ENCODE measurements at regions not wholly inside any gene's neighbourhood (a gene's known extent, or its start where the extent isn't known, plus 50 kb on each side); places are given as distances from the start of the nearest gene placed in this dataset.

GRCh38 chr2:236724200-236724599 is 154.6 kb downstream of the ACKR3 start:
- H3K9me3 ChIP-seq (ENCODE audit: control insufficient read depth, low read length) = no peaks in the 10 kb centered on the region
- ATAC-seq (no peak), DNase-seq (no peak)
- H3K4me3 ChIP-seq (ENCODE audit: low read length) = no peak overlapping the region
- H3K27me3 ChIP-seq (ENCODE audit: control insufficient read depth, insufficient read depth) = no peaks in the 10 kb centered on the region
- H3K27ac ChIP-seq (ENCODE audit: low read length) = no peak overlapping the region
- intact Hi-C loops (cut with DNase I) = no loop called here
- 93% methylated on average over 6 of the region's 6 CpGs for WGBS
- no peaks in the 10 kb centered on the region for H3K4me1 ChIP-seq (ENCODE audit: control insufficient read depth, insufficient read depth, low read length)

GRCh38 chr2:236726701-236727450 is 157.3 kb downstream of the ACKR3 start:
- Histone ChIP-seq H3K27me3 (ENCODE audit: control insufficient read depth, insufficient read depth) (no peaks in the 10 kb centered on the region), H3K4me3 (ENCODE audit: low read length) (no peak overlapping the region), H3K4me1 (ENCODE audit: control insufficient read depth, insufficient read depth, low read length) (peaks cover 3% of the 10 kb centered on the region), H3K27ac (ENCODE audit: low read length) (no peak overlapping the region), H3K9me3 (ENCODE audit: control insufficient read depth, low read length) (no peaks in the 10 kb centered on the region)
- ATAC-seq (no peak), DNase-seq (no peak)
- WGBS = 92% methylated on average over 20 of the region's 20 CpGs
- intact Hi-C loops (cut with DNase I) = no loop called here

- ATAC-seq (no peak), DNase-seq (no peak)
- Histone ChIP-seq H3K4me1 (ENCODE audit: control insufficient read depth, insufficient read depth, low read length) (peaks cover 9% of the 10 kb centered on the region), H3K9me3 (ENCODE audit: control insufficient read depth, low read length) (no peaks in the 10 kb centered on the region), H3K27ac (ENCODE audit: low read length) (no peak overlapping the region), H3K4me3 (ENCODE audit: low read length) (no peak overlapping the region), H3K27me3 (ENCODE audit: control insufficient read depth, insufficient read depth) (no peaks in the 10 kb centered on the region)
- 87% methylated on average over 13 of the region's 13 CpGs for WGBS
- intact Hi-C loops (cut with DNase I) = no loop called here
These were observed 159.5 kb downstream of the ACKR3 start for GRCh38 chr2:236728916-236729670.

- no peak overlapping the region for H3K4me3 ChIP-seq (ENCODE audit: low read length)
- peaks cover 9% of the 10 kb centered on the region for H3K4me1 ChIP-seq (ENCODE audit: control insufficient read depth, insufficient read depth, low read length)
- ATAC-seq = no peak
- no peaks in the 10 kb centered on the region for H3K27me3 ChIP-seq (ENCODE audit: control insufficient read depth, insufficient read depth)
- WGBS = 84% methylated on average over 10 of the region's 10 CpGs
- intact Hi-C loops (cut with DNase I) = no loop called here
- H3K27ac ChIP-seq (ENCODE audit: low read length) = no peak overlapping the region
- no peak for DNase-seq
- no peaks in the 10 kb centered on the region for H3K9me3 ChIP-seq (ENCODE audit: control insufficient read depth, low read length)
These were observed 160.8 kb downstream of the ACKR3 start for GRCh38 chr2:236730393-236730792.

- 53% methylated on average over 12 of the region's 12 CpGs for WGBS
- H3K4me3 ChIP-seq (ENCODE audit: low read length) = no peak overlapping the region
- no peaks in the 10 kb centered on the region for H3K27me3 ChIP-seq (ENCODE audit: control insufficient read depth, insufficient read depth)
- peaks cover 9% of the 10 kb centered on the region for H3K4me1 ChIP-seq (ENCODE audit: control insufficient read depth, insufficient read depth, low read length)
- H3K9me3 ChIP-seq (ENCODE audit: control insufficient read depth, low read length) = no peaks in the 10 kb centered on the region
- intact Hi-C loops (cut with DNase I) = no loop called here
- DNase-seq (peak; percentile 84 to 92 (median 86)), ATAC-seq (peak; percentile 93 to 95)
- peak overlapping the region; percentile 28 for H3K27ac ChIP-seq (ENCODE audit: low read length)
These were observed 162.3 kb downstream of the ACKR3 start for GRCh38 chr2:236731767-236732580.

GRCh38 chr2:236733156-236733555 is 163.5 kb downstream of the ACKR3 start:
- Histone ChIP-seq H3K4me1 (ENCODE audit: control insufficient read depth, insufficient read depth, low read length) (peaks cover 9% of the 10 kb centered on the region), H3K9me3 (ENCODE audit: control insufficient read depth, low read length) (no peaks in the 10 kb centered on the region), H3K27me3 (ENCODE audit: control insufficient read depth, insufficient read depth) (no peaks in the 10 kb centered on the region), H3K27ac (ENCODE audit: low read length) (no peak overlapping the region), H3K4me3 (ENCODE audit: low read length) (no peak overlapping the region)
- WGBS = 49% methylated on average over 3 of the region's 3 CpGs
- intact Hi-C loops (cut with DNase I) = no loop called here
- peak in 1 of 2 donors; percentile 31 for ATAC-seq
- DNase-seq = peak in 1 of 3 donors; percentile 56

- Histone ChIP-seq H3K4me1 (ENCODE audit: control insufficient read depth, insufficient read depth, low read length) (peaks cover 9% of the 10 kb centered on the region), H3K27me3 (ENCODE audit: control insufficient read depth, insufficient read depth) (no peaks in the 10 kb centered on the region), H3K27ac (ENCODE audit: low read length) (no peak overlapping the region), H3K9me3 (ENCODE audit: control insufficient read depth, low read length) (no peaks in the 10 kb centered on the region), H3K4me3 (ENCODE audit: low read length) (no peak overlapping the region)
- DNase-seq = no peak
- ATAC-seq = no peak
- intact Hi-C loops (cut with DNase I) = no loop called here
- 79% methylated on average over 6 of the region's 6 CpGs for WGBS
These were observed 166.2 kb downstream of the ACKR3 start for GRCh38 chr2:236735825-236736238.

- 90% methylated on average over 4 of the region's 4 CpGs for WGBS
- Histone ChIP-seq H3K4me3 (ENCODE audit: low read length) (no peak overlapping the region), H3K27ac (ENCODE audit: low read length) (no peak overlapping the region), H3K9me3 (ENCODE audit: control insufficient read depth, low read length) (no peaks in the 10 kb centered on the region), H3K27me3 (ENCODE audit: control insufficient read depth, insufficient read depth) (no peaks in the 10 kb centered on the region), H3K4me1 (ENCODE audit: control insufficient read depth, insufficient read depth, low read length) (no peaks in the 10 kb centered on the region)
- no peak for DNase-seq
- intact Hi-C loops (cut with DNase I) = no loop called here
- ATAC-seq = no peak
These were observed 168.4 kb downstream of the ACKR3 start for GRCh38 chr2:236738030-236738429.

GRCh38 chr2:236738896-236739295 is 169.3 kb downstream of the ACKR3 start:
- 94% methylated on average over 2 of the region's 2 CpGs for WGBS
- intact Hi-C loops (cut with DNase I) = no loop called here
- no peaks in the 10 kb centered on the region for H3K27me3 ChIP-seq (ENCODE audit: control insufficient read depth, insufficient read depth)
- no peak for DNase-seq
- no peak overlapping the region for H3K27ac ChIP-seq (ENCODE audit: low read length)
- no peaks in the 10 kb centered on the region for H3K9me3 ChIP-seq (ENCODE audit: control insufficient read depth, low read length)
- ATAC-seq = no peak
- H3K4me3 ChIP-seq (ENCODE audit: low read length) = no peak overlapping the region
- no peaks in the 10 kb centered on the region for H3K4me1 ChIP-seq (ENCODE audit: control insufficient read depth, insufficient read depth, low read length)

GRCh38 chr2:236739663-236740062 is 170.0 kb downstream of the ACKR3 start:
- intact Hi-C loops (cut with DNase I) = no loop called here
- H3K27ac ChIP-seq (ENCODE audit: low read length) = no peak overlapping the region
- DNase-seq (no peak), ATAC-seq (no peak)
- H3K4me3 ChIP-seq (ENCODE audit: low read length) = no peak overlapping the region
- H3K27me3 ChIP-seq (ENCODE audit: control insufficient read depth, insufficient read depth) = no peaks in the 10 kb centered on the region
- no peaks in the 10 kb centered on the region for H3K4me1 ChIP-seq (ENCODE audit: control insufficient read depth, insufficient read depth, low read length)
- H3K9me3 ChIP-seq (ENCODE audit: control insufficient read depth, low read length) = no peaks in the 10 kb centered on the region

GRCh38 chr2:236740506-236740905 is 170.9 kb downstream of the ACKR3 start:
- H3K4me1 ChIP-seq (ENCODE audit: control insufficient read depth, insufficient read depth, low read length) = no peaks in the 10 kb centered on the region
- intact Hi-C loops (cut with DNase I) = no loop called here
- DNase-seq (no peak), ATAC-seq (peak in 1 of 2 donors; percentile 39)
- H3K9me3 ChIP-seq (ENCODE audit: control insufficient read depth, low read length) = no peaks in the 10 kb centered on the region
- H3K27me3 ChIP-seq (ENCODE audit: control insufficient read depth, insufficient read depth) = no peaks in the 10 kb centered on the region
- H3K27ac ChIP-seq (ENCODE audit: low read length) = no peak overlapping the region
- WGBS = 56% methylated on average over 7 of the region's 7 CpGs
- H3K4me3 ChIP-seq (ENCODE audit: low read length) = no peak overlapping the region

All from right cardiac atrium (tissue), 5 donors.